GM19438 (cell line): ENCODE measurements at regions not wholly inside any gene's neighbourhood (a gene's known extent, or its start where the extent isn't known, plus 50 kb on each side); places are given as distances from the start of the nearest gene placed in this dataset.

Experiments used
- ATAC-seq: cut with Tn5 transposase; IDR thresholded peaks from one replicate; pipeline ENCODE4 v1.9.1; 2021; ENCODE audit warnings: low read depth; ENCODE audit not compliant: unreplicated experiment

DNA sequence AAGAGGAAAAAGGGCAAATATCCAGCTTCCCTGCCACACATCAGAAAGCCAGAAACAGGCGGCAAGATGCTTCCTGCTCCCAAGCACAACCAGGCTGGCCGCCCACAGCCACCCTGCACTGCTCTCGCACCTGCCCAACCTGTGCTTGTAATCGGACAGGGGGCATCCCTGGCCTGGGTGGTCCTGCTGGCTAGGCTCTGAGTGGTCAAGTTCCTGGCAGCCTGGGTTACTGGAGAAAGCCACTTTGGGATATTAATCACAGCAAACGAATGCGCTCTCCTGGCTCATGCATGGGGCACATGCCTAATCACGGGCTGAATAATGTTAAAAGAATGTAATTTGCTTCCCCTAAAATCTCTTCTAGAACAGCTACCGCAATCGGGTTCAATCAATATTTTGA is 442.4 kb downstream of the MCTP2 start:
- ATAC-seq, result no peak

DNA sequence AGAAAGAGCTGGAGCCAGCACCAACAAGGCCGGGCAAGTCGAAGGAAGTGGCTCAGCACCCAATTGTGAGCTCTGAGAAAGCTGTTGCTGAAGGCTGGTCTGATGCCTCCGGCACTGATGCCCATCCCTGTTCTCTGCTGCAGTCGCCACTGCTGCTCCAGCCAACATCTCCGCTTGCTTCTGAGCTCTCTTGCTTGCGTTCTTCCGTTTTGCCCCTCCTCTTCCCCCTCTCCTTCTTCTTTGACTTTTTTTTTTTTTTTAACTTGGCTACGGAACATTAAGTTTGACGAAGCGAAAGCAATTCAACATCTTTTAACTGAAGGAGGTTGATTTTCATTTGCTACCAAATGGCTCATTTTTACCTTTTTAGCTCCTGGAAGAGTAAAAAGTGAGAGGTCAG is 442.9 kb downstream of the MCTP2 start:
- ATAC-seq, result no peak

DNA sequence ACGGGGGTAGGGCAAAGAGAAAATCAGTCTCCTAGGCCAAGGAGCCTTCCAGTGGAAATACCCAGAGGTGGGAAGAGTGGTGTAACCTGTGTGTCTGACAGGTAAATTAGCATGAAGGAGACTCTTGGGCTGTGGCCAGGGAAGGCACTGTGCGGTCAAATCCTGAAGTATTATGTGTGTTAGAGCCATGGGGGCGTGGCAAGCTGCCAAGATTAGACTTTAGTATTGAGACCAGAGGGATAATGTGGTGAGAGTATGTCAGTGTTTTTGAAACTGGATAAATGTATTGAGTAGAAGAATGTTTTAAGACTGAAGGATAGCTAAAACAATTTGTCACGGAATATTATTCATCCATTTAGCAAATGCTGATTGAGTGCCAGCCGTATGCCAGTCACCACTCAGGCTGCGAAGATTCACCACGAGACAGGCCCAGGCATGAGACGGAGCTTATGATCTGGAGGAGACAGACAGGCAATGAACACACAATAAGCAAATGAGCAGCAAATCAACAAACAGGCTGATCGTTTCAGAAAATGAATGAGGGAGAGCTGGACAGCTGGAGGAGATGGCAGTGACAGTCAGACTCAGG is 445.9 kb downstream of the MCTP2 start:
- ATAC-seq, result no peak

DNA sequence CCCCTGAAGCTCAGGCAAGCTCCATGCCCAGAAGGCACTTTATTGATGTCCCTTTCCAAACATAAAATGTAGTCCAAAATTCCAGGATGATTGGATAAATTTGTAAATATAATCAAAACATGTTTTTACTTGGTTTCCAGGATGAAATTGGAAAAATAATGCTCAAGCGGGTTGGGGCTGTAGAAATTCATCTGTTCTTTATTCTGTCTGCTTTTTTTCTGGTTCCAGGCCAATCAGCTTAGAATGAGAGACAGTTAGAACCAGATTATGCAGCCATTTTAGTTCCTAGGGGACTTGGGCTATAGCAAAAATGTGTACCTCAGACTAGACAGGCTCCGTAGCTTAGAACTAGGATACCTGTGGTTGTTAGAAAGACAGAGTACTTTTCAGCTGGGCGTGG is 450.8 kb downstream of the MCTP2 start:
- no peak for ATAC-seq

DNA sequence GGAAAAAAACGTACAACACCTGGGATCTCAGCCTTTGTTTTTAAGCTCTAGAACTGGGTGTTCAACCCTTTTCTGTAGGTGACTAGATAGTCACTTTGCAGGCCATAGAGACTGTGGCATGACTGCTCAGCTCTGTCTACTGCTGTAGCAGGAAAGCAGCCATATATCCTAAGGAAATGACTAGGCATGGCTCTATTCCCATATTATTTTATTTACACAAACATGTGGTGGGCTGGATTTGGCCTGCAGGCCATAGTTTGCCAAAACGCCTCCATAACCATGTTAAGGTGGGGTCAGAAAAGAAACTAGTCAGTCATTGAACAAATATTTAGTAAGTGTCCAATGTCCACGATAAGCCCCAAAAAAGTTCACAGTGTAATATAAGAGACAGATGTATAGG is 452.5 kb downstream of the MCTP2 start:
- no peak for ATAC-seq

DNA sequence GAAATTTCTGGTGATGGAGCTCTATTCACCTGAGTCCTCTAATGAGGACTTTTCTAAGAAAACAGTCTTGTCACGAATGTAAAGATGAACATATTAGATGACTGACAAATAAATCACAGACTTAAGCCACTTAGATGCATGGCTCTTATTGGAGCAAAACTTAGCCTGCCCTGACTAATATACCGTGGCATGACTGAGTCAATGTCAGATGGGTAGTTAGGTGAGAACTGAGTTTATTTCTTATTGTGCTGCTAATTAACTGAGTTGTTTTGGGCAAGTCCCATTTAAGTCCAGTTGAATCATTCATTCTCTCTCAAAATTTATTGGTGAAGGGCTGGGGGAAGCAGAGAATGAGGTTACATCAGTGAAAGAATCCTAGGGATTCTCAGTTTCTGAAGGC is 459.8 kb downstream of the MCTP2 start:
- no peak for ATAC-seq

DNA sequence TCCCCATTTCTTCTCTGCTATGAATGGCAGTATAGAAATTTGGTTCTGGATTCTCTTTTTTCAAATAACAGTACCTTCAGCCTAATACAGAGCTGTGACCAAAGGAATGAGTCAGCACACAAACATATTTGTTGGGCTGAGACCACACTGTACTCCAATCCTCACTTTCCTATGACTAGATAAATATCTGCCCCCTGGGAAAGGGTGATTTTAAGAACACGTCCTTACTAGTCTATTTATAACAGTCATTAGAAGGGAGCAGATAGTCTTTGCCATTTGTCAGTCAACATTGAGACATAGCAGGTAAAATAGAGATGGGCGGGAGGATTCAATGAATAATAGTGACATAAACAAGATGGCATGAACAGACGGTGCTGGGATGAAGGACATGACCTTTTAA is 461.3 kb downstream of the MCTP2 start:
- ATAC-seq, result no peak

DNA sequence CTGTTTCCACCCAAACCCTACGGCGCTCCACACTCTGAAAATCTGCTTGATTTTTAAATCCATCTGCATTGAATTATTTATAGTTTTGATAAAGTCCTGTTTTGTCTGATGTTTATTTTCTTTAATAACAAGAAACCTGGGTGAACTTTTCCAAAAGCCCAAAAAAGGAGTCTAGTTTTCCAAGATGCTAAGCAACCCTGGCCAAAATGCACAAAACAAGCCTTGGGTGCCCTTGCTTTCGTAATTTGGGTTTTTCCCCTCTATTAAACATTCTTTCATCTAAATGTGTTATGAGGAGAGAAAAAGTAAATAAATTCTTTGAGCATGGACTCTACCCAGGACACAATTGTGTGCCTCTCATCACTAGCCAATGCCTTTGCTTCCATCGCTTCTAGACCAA is 468.9 kb downstream of the MCTP2 start:
- no peak for ATAC-seq

DNA sequence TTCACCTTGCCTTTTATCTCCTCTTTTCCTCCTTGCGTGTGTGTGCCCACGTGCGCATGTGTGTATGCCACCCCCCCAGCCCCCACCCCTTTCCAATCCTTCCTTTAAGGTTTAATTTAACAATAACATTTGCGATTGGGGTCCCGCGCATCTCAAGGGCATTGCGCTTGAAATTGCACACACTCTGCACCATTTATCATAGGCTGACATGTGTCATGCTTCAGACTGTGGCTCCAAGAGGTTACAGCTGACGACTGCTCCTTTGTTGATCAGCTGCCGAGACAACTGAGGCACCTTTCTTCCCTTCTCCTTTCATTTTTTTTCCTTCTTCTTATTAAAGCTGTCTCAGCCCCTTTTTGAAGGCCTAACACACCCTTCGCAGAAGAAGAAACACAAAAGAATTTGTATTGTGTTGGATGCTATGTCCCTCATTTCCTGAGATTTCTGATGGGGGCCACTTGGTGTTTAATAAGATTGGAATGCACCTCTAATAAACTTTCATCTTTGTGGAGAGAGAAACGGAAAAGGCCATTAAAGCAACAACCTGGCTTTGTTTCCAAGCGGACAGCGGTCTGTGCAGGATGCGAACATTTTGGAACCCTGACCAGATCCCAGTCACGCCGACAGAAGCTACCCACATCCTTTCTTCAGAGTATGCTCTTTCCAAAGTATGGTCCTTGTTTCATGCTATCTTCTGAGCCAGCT is 470.1 kb downstream of the MCTP2 start:
- ATAC-seq, result no peak

DNA sequence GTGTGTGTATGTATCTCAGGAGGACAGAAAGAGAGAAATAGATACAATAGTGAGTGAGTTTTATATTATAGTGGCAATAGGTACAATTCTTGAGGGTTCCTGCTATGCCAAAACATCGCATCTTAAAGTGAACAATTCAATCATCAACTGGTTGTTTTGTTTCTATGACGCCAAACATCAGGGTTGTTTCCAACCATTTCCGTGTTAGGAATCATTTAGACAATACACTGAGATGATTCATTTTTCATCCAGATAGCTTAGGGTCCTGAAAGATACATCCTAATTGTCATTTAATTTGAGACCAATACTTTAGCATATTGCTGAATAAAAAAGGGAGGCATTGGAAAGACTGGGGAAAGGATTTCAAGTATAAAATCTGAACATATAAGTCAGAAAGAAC is 472.2 kb downstream of the MCTP2 start:
- no peak for ATAC-seq

DNA sequence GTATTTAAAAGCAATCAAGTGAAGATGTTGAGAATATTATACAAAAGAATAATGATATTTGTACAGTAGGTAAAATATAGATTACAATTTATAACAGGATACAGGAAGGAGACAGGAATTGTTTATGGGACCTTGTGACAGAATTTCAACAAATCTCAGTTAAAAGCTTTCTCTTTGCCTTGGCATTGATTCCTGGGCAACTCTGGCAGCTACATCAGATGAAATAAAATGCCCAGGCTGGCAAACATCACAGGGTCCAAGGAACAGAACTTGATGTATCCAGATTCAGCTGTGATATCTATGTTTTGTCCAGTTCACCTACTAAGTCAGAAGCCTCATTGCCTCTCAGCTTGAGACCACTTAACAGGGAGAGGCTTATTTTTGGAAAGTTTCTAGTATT is 473.1 kb downstream of the MCTP2 start:
- no peak for ATAC-seq

DNA sequence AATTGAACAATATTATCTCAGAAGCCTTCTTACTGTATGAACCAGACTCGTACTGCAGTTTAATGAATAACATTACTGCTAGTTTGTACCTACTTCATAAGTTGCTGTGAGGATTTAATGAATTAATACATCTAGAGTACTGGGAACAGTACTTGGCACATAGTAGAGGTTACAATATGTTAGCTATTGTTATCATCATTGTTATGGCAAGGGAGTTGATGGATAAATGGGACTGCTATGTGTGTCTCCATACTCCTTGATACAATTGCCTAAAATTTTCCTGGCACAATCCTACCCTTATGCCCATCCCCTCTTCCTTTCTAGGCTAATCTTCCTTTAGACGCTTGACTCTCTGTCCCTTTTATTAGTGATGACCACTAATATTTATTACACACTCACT is 473.6 kb downstream of the MCTP2 start:
- ATAC-seq, result no peak

DNA sequence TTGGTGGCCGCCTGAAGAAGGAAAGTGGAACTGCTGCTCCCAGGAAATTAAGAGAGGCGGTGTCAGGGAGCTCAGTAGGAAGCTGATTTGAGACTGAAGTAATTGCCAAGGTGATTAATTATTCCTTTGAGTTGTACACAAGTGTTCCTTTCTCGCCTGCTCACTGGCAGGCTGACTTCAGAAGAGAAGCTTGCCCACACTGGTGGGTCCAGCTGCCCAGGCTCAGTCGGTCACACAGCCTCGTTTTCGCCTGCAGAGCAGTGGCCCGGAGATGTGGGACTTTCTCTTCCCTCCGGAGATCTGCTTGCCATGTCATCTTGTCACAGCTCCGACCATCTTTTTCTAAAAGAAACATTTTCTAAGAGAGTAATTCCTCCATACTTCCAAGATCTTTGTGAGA is 478.0 kb downstream of the MCTP2 start:
- ATAC-seq, result no peak

DNA sequence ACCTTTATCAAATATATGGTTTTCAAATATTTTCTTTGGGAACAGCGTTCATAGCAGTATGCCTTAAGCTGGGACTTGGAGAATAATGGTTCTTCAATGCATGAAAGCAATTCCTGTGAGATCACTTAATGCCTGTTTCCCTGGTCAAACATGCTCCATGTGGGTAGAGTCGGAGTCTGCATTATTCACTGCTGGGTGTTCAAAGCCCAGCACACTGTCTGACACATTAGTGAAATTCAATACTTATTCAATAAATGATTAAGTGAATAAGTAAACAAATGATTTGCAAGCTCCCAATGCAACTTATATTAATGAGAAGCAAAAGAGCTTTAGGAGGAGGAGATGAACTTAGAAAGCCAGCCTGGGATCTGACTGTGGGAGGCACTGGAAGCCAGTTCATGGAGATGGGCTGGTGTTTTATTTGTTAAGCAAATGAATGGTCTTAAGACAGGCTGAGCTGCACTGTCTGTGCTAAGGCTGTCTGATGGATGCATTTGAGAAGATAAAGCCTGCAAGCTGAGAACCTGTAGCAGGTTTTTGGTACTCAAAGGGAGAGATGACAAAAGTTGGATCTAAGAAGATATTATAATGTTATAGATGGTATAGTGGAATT is 490.8 kb downstream of the MCTP2 start:
- ATAC-seq, result no peak

DNA sequence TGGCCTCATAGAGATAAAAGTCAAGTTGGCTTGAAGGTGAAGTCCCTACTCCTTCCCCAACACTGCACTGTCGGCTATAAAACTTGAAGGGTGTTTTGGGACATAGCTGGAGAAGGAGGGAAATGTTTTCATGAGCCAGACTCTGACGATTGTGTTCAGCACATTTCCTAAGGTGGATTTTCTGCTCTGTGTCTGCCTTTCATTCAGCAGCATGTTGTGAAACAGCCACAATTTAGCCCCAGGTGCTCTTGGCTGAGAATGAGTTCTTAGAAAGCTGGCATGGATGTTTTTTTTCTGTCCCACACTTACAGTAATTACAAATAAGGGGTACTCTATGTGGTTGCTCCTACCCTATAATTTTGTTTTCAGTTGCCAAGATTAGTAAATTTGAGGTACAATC is 492.4 kb downstream of the MCTP2 start:
- ATAC-seq, result no peak

DNA sequence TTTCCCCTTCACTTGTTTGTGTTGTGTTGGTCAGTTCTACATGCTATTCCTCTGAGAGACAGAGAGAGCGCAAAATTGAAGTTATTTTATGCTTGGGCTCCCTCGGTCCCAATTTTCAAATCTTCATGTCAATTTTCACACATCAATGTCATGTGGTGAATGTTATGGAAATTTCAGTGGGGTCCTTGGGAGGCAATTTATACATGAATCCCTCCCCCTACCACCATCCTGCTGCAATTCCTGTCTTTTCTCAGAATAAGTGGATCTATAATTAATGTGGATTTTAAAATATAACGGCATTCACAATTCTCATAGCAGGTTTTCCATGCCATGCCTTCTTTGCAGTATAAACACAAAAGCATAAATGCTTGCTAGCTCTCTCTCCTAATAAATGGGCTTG is 499.9 kb downstream of the MCTP2 start:
- no peak for ATAC-seq

DNA sequence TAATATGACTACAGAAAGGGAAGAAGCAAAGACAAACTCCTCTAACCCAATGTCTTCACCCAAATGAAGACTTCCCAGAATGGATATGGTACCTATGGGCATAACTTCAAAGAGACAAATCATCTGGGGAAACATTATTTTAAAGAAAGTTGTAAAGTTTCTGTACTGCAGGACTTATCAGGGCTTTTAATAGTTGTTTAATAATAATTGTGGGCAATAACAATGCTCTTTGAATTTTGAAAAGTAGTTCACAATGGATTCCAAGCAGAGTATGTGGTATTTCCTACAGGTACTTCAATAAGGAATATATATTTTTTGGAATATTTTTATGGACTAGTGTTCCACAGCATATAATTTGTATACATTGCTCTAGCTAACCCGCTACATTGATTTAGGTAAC is 503.1 kb downstream of the MCTP2 start:
- ATAC-seq, result no peak

DNA sequence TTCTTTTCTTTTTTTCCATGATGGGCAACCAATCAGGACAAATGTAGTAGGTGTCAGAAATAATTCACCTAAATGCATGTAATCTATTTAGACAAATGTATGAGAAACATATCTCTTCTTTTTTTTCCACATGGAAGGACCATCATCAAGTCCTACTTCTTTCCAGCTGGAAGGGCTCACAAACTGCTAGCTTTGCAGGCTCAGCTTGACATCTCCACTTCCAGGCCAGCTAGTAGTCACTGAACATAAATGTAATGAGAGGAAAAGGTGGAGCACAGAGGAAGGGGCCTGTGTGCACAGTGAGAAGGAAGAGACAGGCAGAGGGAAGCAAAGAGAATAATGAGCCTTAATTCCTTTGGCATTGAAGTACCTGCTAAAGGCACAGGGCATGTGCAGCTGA is 504.9 kb downstream of the MCTP2 start:
- ATAC-seq, result no peak

DNA sequence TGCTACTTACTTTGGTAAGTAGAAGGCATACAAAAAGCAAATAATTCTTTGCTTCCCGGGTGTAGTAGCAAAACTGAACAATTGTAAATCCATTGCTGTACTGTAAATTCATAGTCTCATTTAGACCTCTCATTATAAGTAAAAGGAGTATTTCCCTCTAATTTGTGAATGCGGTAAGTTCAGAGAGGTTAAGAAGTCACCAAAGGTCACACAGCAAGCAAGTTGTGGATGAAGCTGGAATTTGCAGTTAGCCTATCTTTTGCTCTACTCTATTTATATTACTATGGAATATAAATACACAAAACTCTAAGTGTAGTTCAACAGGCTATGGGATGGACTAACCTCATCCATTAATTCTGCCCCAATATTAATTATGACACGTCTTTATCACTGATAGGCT is 508.3 kb downstream of the MCTP2 start:
- no peak for ATAC-seq

DNA sequence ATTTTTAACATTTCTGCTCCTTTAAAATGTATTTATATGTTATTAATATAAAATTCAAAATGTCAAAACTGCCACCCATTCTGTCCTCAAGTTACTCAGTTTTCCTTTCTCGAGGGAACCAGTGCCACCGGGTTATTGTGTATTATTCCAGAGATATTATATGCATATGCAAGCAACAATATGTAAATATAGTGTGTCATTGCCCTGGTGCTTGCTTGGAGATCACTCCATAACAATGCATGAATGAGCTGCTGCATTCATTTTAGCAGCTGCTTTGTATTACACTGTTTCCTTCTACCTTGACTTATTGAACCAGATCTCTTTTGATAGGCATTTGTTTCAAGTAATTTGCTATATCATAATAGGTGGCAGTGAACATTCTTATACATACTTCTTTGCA is 509.1 kb downstream of the MCTP2 start:
- no peak for ATAC-seq

DNA sequence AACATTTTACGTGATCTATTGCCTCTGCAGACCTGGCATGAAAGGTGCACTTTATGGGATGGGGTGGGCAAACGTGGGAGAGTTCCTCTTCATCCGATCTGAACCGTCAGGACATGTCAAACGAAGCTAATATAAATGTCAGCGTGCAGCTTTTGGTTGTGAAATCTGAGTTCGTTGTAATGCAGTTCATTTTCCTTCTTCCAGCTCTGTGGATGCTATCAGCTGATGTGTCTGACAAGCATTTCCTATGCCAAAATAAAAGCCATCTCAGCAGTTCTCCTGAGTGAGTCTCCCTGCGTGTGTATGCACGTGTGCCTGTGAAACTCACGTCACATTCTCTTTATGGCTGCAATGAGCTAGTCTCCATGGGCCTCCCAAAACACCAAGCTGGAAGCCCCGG is 512.3 kb downstream of the MCTP2 start:
- ATAC-seq, result no peak

DNA sequence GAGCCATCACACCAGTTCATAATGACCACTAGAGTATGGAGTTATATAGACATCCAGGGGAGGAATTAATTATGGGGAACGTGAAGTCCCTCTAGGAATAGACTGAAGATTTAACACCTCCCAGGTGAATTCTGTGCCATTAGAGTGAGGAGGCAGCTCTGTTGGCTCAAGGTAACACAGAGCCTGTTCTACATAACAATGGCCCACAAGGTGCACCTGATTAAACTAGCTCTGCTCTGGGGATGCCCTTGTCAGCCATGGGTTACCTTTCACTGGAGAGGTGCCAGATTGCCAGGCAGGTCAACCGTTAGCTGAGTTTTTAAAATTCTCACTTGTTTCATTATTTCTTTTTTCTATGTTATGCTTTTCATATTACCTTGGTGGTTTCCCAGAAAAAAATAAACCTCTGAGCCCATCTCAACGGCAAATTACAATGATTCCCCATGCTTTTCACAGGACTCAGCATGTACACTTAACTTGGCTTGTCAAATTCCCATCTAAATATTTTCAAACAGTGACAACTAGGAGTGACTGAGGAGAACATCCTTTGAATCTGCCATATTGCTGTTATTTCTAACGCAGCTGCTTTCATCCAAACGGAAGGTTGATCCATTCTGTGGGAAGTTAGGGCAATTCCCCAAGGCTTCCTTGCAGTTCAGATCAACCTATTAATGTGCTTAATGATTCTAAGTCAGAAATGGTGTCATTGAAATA is 512.9 kb downstream of the MCTP2 start:
- ATAC-seq, result no peak
